NCI-H1105 treated with DMSO at 0.1 percent for 48 hours (cell line): ENCODE measurements at regions not wholly inside any gene's neighbourhood (a gene's known extent, or its start where the extent isn't known, plus 50 kb on each side); places are given as distances from the start of the nearest gene placed in this dataset.

ENCODE experiments used
- DNase-seq: peaks from one replicate; lab custom pipeline; 2025; lab: John Stamatoyannopoulos, UW

DNA sequence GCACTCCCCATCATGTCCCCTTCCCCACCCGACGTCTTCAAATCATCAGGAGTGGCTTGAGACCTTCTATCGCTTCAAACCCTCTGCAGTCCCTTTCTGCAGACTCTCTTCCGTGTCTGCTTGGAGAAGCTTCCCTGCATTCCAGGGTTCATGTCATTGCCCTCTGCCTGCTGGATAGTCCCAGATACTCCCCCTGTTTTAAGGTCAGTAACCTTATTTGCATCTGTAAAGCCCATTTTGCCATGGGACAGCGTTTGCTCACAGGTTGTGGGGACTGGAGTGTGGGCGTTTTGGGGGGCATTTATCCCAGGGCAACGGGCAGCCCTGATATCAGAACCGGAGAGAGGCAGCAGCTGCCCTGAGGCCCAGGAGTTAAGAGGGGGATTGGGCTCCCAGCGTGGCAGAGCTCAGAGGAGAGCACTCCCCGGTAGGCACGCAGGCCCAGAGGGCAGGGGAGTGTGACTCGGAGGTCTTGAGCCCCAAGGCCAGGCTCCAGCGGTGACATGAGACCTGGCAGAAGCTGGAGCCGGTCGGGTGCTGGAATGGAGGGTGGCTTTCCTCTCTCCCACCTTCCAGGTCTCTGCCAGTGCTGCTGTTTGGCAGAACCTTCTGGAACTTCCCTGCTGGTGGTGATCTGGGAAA, 73.8 kb downstream of the RTP5 start:
- DNase-seq = no peak

DNA sequence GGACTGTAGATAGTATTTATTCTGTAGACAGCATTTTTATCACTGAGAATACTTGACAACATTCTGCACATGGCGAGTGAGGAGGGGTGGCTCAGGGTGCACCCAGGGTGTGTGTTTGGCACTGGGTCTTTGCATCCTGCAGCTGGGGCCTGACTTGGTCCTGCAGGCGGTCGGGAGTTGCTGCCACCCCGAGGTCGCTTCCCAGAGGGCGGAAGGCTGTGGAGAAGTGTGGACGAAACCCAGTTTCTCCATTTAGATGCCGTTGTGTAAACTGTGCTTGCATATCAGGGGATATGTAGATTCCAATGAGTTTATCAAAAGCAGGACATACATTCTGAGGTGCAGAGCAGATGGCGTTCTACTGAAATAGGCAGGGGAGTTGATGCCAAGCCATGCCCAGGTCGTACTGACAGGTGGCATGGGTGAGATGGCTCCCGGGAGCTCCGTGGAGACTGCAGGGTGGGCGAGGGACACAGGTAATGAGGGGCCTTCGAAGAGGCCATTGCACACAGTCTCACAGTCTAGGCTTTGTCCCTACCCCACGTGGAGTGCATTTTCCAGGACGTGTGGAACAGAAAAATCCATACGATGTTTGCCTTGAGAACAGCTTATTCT, 74.5 kb downstream of the RTP5 start:
- no peak for DNase-seq

DNA sequence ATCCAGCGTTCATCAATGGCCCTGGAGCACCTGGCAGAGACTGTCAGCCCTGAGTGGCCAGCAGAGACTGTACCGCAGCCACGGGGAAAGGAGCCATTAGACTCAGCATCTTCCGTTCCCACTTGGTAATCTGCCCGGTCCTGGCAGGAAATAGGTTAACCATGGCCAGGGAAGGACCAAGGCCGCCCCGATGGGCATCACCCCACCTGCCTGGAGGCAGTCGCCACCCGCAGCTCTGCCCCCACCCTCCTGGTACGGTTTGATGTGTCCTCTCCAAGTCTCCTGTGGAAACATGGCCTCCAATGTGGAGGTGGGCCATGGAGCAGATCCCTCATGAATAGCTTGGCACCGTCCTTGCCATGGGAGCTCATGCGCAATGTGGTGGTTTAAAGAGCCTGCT, 75.3 kb downstream of the RTP5 start:
- DNase-seq = no peak

DNA sequence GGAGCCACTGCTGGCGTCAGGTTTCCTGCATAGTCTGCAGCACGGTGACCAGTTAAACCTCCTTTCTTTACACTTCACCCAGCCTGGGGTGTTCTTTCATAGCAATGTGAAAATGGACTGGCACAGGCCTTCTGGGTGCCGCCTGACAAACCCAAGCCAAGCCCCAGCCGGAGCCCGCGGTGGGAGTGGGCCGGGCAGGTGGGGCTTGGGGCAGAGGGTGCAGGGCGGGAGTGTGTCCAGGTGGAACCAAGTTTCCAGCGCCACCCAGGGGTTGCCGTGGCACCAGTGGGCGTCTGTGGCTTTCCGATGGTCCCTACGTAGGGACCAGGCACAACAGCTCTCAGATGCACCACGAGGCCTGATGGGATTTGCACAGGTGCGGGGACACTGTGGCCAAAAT, 75.8 kb downstream of the RTP5 start:
- no peak for DNase-seq

DNA sequence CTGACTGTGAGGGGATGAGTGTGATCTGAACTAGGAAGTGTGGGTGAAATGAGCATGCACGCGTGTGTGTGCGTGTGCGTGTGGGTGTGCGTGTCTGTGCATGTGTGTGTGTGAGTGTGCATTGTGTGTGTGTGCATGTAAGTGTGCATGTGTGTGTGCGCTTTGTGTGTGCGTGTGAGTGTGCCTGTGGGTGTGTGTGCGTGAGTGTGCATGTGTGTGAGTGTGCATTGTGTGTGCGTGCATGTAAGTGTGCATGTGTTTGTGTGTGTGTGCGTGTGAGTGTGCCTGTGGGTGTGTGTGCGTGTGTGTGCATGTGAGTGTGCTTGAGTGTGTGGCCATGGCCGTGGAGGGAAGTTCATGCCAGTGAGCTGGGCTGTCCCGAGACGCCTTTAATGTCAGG, 76.3 kb downstream of the RTP5 start:
- DNase-seq = no peak

DNA sequence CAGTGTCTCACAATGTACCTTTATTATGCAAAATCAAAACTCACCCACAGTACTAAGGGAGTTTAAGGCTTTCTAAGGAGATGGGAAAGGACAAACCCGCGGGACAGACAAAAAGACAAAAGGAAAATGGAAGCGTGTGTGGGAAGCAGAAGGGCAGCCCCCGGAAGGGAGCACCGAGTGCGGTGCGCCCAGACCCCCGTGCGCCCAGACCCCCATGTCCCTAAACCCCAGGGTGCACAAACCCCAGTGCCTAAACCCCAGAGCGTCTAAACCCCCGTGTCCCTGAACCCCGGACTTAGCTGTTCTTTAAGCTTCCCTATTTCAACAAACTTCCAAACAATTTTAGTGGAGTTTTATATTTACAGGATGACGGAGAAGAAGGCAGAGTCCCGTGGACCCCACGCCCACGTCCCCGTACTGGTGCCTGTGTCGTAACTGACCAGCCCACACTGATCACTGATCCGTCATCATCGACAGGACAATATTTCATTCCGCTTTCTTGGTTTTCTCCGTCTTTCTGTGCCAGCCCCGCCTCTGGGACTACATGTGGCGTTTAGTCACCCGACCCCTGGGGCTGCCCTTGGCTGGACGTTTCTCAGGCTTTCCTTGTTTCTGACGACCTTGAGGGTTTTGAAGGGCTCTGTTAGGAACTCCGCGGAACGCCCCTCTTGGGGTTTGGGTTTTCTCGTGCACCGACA, 76.9 kb downstream of the RTP5 start:
- no peak for DNase-seq

DNA sequence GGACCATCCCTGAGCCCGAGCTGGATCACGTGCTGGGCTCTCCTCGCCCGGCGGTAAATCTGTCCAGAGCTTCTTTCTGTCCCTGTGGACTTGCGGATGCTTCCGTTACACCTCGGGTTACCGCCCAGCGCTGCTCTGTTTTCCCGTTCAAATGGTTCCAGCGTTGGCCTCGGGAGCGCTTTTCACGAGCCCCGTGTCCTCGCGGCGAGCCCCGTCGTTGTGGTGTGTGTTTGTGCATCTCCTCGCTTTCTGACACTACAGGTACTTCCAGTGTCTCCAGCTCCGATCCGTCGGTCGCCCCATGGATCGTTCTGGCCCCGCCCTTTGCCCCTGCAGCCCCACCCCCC, 77.4 kb downstream of the RTP5 start:
- no peak for DNase-seq

DNA sequence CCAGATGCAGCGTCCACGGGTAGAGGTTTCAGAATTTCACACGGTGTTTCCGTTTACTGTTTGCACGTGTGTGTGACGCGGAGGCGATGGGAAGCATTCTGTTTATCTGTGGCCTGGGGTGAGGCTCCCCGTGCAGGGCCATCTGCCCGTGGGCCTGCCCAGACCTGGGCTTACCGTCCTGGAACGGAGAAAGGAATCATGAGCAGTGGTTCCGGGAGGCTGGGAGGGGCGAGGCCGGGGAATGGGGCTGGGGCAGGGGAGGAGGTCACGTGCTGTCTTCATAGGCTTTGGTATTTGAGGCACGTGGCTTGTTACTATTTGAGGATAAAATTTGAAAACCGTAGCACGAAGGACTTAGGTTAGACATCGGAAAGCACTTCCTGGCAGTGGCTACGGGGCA, 77.9 kb downstream of the RTP5 start:
- DNase-seq = no peak

DNA sequence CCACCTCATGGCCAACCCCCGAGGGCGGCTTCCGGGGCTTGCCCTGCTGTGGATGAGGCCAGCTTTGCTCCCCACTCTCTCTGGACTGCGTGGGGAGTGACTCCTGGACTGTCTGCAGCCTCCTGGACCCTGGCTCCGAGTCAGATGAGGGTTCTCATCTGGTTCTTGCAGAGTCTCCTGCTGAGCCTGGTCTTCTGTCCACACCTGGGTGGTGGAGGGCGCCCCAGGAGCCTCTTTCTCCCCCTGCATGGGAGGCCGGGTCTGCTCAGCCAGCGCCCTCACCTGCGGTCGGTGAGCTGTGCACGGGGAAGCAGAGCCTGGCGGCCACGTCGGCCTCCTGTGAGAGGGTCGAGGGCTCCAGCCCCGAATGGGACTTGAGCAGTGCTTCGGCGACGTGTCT, 78.3 kb downstream of the RTP5 start:
- DNase-seq = no peak

DNA sequence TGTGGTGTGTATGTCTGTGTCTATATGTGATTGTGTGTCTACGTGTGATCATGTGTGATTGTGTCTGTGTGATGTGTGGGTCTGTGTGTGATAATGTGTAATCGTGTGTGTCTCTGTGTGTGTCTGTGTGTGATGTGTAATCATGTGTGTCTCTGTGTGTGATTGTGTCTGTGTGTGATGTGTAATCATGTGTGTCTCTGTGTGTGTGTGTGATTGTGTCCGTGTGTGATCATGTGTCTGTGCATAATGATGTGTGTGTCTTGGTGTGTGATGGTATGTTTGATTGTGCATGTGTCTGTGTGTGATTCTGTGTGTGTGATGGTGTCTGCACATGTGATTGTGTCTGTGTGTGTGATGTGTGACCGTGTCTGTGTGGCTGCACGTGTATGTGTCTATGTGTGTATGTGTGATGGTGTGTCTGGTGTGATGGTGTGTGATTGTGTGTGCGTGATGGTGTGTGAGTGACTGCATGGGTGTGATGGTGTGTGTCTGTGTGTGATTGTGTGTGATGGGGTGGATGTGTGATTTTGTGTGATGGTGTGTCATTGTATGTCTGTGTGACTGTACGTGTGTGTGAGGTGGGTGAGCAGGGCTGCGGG, 78.9 kb downstream of the RTP5 start:
- DNase-seq = no peak

DNA sequence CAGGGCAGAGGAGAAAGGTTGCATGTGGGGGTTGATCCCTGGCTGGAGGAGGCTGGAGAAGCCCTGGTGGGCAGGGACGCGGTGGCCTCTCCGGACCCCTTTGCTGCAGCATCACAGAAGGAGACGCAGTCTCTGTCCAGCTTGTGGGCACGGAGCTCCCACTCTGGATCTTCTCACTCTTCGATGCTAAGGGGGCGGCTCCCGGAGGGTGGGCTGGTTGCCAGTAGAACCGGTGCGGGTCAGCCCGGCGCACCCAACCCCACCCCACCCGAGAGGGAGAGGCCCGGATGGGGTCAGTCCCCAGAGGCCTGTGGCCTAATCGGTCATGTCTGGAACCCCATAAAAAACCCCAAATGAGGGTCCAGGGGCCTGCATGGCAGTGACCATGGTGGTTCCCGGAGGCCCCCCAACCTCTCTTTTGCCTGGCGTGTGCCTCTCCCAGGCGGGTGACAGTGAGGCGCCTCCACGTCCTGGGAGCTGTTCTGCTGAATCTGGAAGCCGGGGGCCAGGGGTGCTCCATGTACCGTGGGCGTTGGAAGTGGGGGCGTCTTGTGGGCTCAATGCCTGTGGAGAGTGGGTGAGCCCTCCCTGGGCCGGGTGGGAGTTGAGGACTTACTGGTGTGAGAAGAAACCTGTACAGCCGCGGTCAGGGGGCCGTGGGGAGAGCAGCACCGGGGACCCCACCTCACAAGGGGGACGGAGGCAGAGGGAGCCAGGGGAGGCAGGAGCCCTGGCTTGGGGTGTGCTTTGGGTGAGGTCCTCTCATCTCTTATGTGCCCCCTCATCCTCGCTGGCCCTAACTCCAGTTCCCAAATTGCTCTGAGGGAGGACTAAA, 79.6 kb downstream of the RTP5 start:
- no peak for DNase-seq

DNA sequence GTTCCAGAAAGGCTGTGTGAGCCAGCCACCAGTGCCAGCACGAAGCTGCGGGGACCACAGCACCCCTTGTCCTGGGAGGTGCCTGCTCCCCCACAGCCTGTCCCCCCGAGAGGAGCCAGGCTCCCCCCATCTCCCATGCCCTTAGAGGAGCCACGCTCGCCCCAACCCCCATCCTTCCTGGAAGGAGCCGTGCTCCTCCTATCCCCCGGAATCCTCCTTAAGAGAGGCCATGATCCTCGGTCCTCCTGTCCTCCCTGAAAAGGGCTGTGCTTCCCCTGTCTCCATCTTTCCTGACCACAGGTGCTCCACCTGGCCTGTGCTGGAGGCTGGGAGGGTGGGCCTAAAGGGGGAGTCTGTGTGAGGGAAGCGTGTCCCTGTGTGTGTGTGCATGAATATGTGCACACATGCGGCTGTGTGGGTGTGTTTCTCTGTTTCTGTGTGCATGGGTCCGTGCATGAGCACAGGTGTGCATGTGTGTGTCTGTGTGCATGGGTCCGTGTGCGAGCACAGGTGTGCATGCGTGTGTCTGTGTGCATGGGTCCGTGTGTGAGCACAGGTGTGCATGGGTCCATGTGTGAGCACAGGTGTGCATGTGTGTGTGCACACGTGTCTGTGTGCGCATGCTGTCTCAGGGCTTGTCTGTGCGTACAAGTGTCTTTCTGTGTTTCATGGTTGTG, 80.3 kb downstream of the RTP5 start:
- no peak for DNase-seq

DNA sequence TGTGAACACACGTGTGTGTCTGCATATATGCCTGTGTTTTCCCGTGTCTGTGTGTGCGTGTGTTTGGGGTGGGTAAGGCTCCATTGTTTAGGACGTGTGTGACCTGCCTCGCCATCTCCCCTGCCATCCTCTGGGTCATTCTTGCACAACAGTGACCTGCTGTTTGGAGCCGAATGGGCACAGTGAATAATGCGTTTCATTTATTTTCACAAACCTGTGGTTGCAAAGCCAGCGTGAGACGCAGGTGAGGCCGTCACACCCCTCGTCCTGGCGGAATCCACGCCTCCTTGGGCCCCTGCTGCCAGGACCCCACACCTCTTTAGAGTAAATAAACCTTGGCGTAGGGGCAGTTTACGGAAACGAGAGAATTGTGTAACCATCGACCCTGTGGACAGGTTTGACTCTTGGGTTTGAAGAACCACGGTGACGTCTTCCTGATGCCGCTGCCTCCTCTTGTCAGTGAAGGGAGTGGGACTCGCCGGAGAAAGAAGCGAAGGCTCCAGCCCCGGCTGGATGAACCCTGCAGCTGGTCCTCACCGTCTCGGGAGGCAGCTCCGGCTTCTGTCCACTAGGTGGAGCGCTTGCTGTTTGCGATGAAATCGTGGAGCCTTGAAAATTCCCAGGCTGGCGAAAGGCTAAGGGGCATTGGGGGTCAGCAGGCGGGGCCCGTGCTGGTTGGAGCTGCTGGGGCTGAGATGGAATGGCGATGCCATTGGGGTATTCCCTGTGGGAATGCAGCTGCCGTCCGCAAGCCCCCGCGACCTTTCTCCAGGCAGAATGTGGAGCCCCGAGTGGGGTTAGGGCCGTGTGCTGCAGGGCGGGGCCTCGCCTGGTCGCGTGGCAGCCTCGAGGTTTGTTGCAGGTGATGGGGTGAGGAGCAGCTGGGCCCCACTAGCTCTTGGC, 81.1 kb downstream of the RTP5 start:
- peak; percentile 35 for DNase-seq

DNA sequence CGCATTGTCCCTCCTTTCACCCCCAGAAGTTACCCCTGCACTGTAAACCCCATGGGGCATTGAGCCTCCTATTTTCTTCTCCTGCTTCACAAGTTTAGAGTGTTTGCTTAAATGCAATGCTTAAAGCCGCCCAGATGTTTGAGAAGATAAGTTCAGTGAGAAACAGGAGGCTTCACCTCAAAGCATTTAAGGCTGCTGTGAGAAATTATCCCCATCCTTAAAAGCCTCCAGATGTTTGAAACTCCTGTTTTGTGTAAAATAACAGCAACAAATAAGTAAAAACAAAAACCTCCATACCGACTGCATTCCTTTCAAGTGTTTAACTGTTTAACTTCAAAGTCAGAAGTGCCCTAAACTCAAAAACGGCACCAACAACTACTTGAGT, 81.8 kb downstream of the RTP5 start:
- DNase-seq = no peak

DNA sequence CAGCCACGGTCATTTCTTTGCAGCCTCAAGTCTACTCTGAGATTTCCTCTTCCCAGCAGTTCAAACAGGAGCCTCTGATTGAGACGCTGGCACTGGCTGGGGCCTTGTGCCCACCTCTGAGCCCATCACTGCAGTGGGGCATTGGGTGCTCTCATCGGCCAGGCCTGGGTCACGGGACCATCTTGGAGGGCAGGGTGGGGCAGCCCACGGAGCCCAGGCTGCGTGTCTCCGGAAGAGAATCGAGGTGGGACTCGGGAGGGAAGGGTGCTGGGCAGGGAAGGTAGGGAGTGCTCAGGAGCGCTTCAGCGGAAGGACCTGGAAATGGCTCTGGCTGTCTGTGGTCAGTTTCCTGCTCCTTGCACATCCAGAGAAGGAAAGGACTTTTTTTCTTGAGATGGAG, 82.4 kb downstream of the RTP5 start:
- no peak for DNase-seq

DNA sequence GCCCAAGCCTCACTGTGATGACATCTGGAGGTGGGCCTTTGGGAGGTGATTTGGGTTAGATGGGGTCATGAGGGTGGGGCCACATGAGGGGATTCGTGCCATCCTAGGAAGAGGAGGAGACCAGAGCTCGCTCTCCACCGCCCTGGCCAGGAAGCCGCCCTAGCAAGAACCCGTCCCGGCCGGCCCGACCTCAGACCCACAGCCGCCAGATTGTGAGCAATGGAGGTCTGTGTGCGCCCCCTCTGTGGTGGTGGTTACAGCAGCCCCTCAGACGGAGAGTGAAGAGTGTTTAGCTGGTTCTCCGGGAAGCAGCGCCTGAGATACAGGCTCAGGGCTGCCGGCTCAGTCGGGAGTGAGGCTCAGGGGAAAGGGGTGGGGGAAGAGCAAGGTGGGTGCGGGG, 83.3 kb downstream of the RTP5 start:
- DNase-seq = no peak

DNA sequence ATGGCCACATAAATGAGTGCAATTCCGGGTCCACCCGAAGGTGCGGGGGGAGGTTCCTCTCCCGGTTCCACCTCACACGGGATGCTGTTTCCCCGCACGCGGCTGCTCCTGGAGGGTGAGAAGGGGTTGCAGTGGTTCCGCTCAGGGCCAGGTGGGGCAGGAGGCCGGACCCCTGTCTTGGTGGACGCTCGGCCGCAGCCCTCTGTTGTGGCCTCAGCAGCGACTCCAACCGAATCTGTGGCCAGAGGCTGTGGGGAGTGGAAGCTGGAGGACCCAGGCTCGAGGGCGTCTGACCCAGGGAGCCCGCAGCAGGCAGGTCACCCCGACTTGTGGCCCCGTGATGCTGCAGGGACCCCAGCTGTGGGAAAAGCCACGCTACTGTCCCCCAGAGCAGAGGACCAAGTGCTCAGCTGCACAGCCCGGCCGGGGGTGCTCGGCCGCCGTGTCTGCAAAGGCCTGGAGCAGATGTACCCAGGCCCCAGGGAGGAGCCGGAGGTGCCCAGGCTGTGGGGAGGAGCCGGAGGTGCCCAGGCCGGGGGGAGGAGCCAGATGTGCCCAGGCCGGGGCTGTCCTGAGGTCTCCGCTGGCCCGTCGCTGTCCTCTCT, 83.9 kb downstream of the RTP5 start:
- no peak for DNase-seq

DNA sequence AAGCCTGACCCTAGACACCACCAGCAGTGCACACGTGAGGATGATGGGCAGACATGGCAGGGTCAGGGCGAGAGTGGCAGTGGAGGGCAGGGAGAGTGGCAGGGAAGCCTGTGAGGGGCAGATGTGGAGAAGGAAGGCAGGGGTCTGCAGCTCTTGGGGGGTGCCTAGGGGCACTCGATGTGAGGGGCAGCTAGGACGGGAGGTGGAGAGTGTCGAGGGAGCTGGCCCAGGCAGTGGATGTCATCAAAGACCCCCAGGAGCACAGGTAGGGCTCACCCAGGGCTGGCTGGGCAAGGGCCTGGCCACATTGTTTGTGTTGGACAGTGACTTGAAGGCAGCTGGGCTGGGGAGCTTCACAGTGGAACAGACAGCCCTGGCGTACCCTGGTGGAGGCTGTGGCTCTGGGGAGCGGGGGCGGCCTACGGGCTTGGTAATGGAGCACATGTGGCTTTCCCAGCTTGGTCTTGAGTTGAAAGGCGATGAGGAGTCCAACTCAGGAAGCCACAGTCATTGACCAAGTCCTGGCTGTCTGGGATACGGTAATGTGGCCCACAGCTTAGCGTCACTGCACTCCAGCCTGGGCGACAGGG, 87.1 kb downstream of the RTP5 start:
- DNase-seq = no peak

DNA sequence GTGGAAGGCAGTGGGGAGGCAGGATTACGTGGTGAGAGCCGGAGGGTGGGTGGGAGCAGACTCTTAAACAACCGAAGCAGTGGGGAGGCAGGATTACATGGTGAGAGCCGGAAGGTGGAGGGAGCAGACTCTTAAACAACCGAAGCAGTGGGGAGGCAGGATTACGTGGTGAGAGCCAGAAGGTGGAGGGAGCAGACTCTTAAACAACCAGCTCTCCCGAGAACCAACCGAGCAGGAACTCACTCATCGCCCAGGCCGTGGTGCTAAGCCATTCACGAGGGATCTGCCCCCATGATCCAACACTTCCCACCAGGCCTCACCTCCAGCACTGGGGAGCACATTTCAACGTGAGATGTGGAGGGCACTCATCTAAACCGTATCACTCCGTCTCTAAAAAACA, 87.7 kb downstream of the RTP5 start:
- no peak for DNase-seq
